GM12875 (cell line): ENCODE measurements at regions not wholly inside any gene's neighbourhood (a gene's known extent, or its start where the extent isn't known, plus 50 kb on each side); places are given as distances from the start of the nearest gene placed in this dataset.

ENCODE experiments used
- H3K4me3 ChIP-seq: one replicate; pipeline ENCODE4 v1.5.1; 2011; ENCODE audit warnings: low read depth, low read length, control low read depth
- TF ChIP-seq, protein P1 (sequence below): IDR thresholded peaks from 2 replicates; pipeline ENCODE4 v1.5.1; 2011; ENCODE audit warnings: low read depth, mild to moderate bottlenecking, control low read depth, inconsistent platforms, low read length, moderate library complexity, borderline replicate concordance; ENCODE audit not compliant: insufficient read depth

DNA sequence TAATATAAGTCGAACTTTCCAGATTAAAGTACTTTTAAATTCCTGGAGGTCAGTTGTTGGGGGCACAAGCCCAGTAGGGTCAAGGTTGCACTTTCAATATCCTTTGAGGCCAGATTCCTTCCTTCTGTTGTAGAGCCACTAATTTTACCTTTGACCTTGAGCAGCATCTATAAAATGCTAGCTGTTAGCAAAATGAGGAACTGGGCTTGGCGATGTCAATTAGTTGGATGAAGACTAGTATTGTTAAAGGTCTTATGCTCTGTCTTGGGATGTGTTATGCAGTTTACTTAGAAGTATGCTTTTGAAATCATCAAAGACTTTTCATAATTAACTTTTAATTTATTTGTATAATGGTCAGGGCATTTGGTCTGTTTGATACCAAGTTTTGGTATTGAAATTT is 425.9 kb upstream of the PROX1 start:
- TF ChIP-seq, protein P1, sequence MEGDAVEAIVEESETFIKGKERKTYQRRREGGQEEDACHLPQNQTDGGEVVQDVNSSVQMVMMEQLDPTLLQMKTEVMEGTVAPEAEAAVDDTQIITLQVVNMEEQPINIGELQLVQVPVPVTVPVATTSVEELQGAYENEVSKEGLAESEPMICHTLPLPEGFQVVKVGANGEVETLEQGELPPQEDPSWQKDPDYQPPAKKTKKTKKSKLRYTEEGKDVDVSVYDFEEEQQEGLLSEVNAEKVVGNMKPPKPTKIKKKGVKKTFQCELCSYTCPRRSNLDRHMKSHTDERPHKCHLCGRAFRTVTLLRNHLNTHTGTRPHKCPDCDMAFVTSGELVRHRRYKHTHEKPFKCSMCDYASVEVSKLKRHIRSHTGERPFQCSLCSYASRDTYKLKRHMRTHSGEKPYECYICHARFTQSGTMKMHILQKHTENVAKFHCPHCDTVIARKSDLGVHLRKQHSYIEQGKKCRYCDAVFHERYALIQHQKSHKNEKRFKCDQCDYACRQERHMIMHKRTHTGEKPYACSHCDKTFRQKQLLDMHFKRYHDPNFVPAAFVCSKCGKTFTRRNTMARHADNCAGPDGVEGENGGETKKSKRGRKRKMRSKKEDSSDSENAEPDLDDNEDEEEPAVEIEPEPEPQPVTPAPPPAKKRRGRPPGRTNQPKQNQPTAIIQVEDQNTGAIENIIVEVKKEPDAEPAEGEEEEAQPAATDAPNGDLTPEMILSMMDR, result no peak

DNA sequence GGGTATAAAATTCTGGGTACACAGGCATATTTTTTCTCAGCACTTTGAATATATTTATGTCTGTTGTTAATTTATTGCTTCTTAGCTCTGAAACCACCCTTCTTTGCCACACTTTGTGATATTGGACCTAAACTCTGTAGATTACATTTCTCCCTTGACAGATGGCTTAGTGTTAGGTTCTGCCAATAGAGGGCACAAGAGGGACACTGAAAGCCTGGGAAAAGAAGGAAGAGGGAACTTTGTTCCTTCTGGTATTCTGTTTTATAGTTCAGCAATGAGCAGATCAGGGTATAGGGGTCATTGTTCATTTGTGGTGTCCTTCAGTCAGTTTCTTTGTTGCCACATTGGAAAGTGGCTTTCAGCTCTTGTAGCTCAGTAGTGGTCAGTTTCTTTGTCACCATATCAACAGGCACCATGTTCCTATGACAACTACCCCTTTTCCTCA is 423.5 kb upstream of the PROX1 start:
- no peak overlapping the region for H3K4me3 ChIP-seq
- TF ChIP-seq, protein P1, result no peak

More for the DNA sequence above, 425.9 kb upstream of the PROX1 start:
- no peak overlapping the region for H3K4me3 ChIP-seq

DNA sequence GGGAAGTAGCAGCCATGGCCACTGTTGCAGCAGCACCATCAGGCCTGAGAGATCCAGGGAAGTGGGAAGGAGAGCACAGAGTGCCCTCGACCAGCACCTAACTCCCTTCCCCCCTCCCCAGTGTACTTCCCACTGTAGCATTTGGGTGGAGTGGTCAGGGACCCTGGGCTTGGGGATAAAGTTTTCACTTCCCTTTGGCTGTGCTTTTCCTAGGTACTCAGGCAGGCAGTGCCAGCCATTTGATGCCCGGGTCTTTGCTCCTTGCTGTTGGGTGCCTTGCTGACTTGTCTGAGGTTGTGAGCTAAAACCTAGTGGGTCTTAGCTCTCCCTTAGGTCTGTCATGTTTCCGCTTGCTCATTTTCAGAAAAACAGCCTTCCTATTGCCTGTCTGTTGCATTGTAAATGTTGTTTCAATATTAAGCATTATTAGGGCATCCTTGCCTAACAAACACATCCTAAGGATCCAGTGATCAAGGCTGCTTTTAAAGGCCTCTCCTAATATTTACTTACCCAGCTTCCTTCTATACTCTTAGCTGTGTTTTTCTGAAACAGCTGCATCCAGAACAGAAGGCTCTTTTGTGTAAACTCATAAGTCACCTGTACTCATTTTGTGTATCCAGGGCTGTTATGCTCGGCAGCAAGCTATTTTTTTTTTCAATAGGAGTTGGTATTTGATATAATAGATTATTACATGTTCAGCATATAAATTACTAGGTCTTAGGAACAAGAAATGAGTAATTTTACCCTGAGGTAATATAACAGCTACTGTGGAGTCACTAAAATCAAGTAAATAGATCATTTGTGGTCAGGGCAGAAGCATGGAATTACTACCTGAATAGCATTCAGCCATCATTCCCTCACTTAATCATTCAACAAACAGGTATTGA is 418.6 kb upstream of the PROX1 start:
- TF ChIP-seq, protein P1, result no peak
- H3K4me3 ChIP-seq, result no peak overlapping the region

DNA sequence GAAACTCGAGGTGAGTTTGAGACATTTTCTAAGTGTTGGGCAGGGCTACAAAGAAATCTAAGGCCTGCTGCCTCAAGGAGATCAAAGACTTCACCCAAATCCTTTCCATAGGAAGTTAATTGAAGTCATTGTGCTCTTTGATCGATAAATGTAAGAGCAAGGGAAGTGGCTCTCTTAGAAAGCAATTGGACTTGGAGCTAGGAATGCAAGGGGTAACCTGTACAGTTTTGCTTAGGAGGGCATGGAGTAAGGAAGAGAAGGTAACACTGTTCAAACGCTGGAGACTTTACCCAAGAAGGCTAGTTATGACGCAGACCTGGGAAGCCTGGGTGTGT is 418.0 kb upstream of the PROX1 start:
- TF ChIP-seq, protein P1, result no peak
- no peak overlapping the region for H3K4me3 ChIP-seq

DNA sequence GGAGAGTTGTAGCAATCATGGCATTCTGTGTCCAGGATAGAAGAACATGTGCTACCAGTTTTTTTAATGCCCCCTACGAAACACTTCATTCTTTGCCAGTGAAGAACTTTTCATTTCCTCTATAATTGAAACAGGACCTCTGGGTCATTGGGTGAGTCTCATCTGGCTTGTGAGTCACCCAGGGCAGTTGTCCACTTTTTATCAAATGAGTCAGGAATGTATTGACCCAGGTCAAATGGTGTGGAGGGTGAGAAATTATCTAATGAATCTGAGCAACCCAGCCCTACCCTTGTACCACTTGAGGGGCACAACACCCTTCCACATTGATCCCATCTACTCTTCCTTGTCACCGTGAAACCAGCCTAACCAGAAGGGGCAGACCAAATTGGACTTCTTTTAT is 417.3 kb upstream of the PROX1 start:
- H3K4me3 ChIP-seq, result no peak overlapping the region
- TF ChIP-seq, protein P1, result no peak

DNA sequence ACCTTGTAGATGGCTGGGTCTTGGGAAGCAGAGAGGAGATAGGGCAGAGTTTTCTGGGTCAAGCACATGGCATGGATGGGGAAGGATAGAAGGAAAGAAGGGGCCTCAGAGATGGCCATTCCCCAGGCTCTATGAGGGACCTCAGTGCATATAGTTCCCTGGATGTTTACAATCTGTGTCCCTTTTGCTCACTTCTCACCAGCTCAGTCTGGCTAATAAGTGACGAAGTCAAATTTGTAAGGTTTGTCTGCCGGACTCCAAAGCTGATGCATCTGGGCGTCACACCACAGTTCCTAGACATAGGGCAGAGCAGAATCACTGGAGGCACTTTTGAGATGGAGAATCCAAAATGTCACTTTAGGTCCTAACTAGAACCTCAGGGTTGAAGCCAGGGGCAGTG is 416.4 kb upstream of the PROX1 start:
- TF ChIP-seq, protein P1, result no peak
- no peak overlapping the region for H3K4me3 ChIP-seq

DNA sequence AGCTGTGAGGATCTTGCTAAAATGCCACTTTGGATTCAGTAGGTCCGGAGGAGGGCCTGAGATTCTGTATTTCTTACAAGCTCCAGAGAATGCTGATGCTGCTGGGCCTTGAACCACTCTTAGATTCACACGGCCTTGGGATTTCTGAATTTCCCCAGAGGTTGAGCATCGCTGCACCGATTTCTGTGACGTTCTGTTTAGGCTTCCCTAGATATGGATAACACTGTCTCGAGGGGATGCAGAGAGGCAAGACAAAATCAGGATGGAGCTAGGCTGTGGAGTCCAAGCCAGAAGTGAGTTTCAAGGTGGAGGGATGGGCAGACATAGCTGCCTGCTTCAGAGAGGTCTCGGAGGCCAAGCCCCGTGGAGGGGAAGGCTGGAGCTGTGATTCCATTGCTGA is 415.9 kb upstream of the PROX1 start:
- no peak overlapping the region for H3K4me3 ChIP-seq
- TF ChIP-seq, protein P1, result no peak
